WTC11 (cell line): ENCODE measurements at regions not wholly inside any gene's neighbourhood (a gene's known extent, or its start where the extent isn't known, plus 50 kb on each side); places are given as distances from the start of the nearest gene placed in this dataset.

Experiments used
- CTCF ChIP-seq: fragments of 200-600 bp; IDR thresholded peaks from 2 replicates; pipeline ENCODE4 v1.8.0; 2022; ENCODE audit warnings: antibody characterized with exemption
- ETV6 ChIP-seq: sonication (generic); formaldehyde crosslinking; IDR thresholded peaks from 2 replicates; pipeline ENCODE4 v1.8.1; 2022; ENCODE audit warnings: mild to moderate bottlenecking, missing genetic modification reagents
- FOXK1 ChIP-seq: sonication (generic); formaldehyde crosslinking; IDR thresholded peaks from 2 replicates; pipeline ENCODE4 v1.8.0; 2022; ENCODE audit warnings: mild to moderate bottlenecking, moderate library complexity, missing genetic modification reagents
- NFE2L1 ChIP-seq: sonication (generic); formaldehyde crosslinking; IDR thresholded peaks from 2 replicates; pipeline ENCODE4 v1.8.1; 2023; ENCODE audit warnings: missing genetic modification reagents
- NR2C2 ChIP-seq: sonication (generic); formaldehyde crosslinking; IDR thresholded peaks from 2 replicates; pipeline ENCODE4 v1.8.0; 2022; ENCODE audit warnings: mild to moderate bottlenecking, missing genetic modification reagents
- NR3C1 ChIP-seq: sonication (generic); formaldehyde crosslinking; conservative IDR thresholded peaks from 2 replicates; pipeline ENCODE4 v1.8.1; 2023; ENCODE audit warnings: low read depth, mild to moderate bottlenecking, missing genetic modification reagents
- RELA ChIP-seq: sonication (generic); formaldehyde crosslinking; IDR thresholded peaks from 2 replicates; pipeline ENCODE4 v1.8.1; 2022; ENCODE audit warnings: missing genetic modification reagents, mild to moderate bottlenecking, borderline replicate concordance
- TCF7 ChIP-seq: sonication (generic); formaldehyde crosslinking; IDR thresholded peaks from 2 replicates; pipeline ENCODE4 v1.8.0; 2022; ENCODE audit warnings: mild to moderate bottlenecking, low read depth, missing genetic modification reagents, moderate library complexity
- TEAD4 ChIP-seq: sonication (generic); formaldehyde crosslinking; IDR thresholded peaks from 2 replicates; pipeline ENCODE4 v1.8.0; 2022; ENCODE audit warnings: mild to moderate bottlenecking, missing genetic modification reagents
- ZNF263 ChIP-seq: sonication (generic); formaldehyde crosslinking; IDR thresholded peaks from 2 replicates; pipeline ENCODE4 v1.8.1; 2022; ENCODE audit warnings: low read depth, mild to moderate bottlenecking, moderate library complexity, missing genetic modification reagents
- ZNF281 ChIP-seq: sonication (generic); formaldehyde crosslinking; IDR thresholded peaks from 2 replicates; pipeline ENCODE4 v1.8.0; 2023; ENCODE audit warnings: mild to moderate bottlenecking, missing genetic modification reagents
- ZNF512 ChIP-seq: sonication (generic); formaldehyde crosslinking; IDR thresholded peaks from 2 replicates; pipeline ENCODE4 v1.8.1; 2022; ENCODE audit warnings: missing genetic modification reagents, borderline replicate concordance

GRCh38 chr3:84885199-84885882, 73.4 kb upstream of the CADM2 start:
- TF ChIP-seq NR3C1 (CRISPR knock-in tag): no peak
- TF ChIP-seq TEAD4 (CRISPR knock-in tag): no peak
- no peak for TF ChIP-seq ZNF281 (CRISPR knock-in tag)
- TF ChIP-seq CTCF: no peak
- no peak for TF ChIP-seq NFE2L1
- no peak for TF ChIP-seq RELA (CRISPR knock-in tag)
- no peak for TF ChIP-seq NR2C2 (CRISPR knock-in tag)
- TF ChIP-seq ZNF263 (CRISPR knock-in tag): no peak
- TF ChIP-seq ZNF512 (CRISPR knock-in tag): no peak
- TF ChIP-seq TCF7 (CRISPR knock-in tag): no peak
- no peak for TF ChIP-seq ETV6 (CRISPR knock-in tag)
- TF ChIP-seq FOXK1 (CRISPR knock-in tag): no peak
